OCI-LY1 (cell line): ENCODE measurements at regions not wholly inside any gene's neighbourhood (a gene's known extent, or its start where the extent isn't known, plus 50 kb on each side); places are given as distances from the start of the nearest gene placed in this dataset.

Experiments used
- EZH2 ChIP-seq: fragments of 200-600 bp; sonication (generic), shearing (Covaris generic); IDR thresholded peaks from 2 replicates; pipeline ENCODE4 v1.8.0; 2017; ENCODE audit warnings: borderline replicate concordance, mixed run types, mild to moderate bottlenecking, antibody characterized with exemption, low read length, moderate library complexity, mixed read lengths
- TF ChIP-seq, protein P1 (sequence below): fragments of 200-600 bp; sonication (generic), shearing (Covaris generic); IDR thresholded peaks from 2 replicates; pipeline ENCODE4 v1.5.1; 2017; ENCODE audit warnings: mild to moderate bottlenecking, antibody characterized with exemption, low read length, moderate library complexity, mixed read lengths

DNA sequence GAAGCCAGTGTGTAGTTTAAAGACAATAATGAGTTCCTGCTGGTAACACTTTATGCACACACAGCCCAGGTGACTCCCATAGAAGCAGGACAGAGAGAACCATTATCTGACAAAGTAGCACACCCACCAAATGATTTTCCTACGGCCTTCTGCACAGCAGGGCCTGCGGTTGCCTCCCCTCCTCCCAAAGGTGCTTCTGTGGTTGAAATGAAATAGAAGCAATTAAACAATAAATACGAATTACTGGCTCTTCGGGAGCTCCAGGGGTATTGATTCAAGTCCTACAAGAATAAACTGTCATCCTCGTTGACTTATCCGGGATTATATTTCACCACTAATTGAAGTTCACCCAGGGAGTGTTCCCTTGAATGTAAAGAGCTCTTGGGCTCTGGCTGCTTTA is 172.1 kb downstream of the ACTR3B start:
- TF ChIP-seq, protein P1, sequence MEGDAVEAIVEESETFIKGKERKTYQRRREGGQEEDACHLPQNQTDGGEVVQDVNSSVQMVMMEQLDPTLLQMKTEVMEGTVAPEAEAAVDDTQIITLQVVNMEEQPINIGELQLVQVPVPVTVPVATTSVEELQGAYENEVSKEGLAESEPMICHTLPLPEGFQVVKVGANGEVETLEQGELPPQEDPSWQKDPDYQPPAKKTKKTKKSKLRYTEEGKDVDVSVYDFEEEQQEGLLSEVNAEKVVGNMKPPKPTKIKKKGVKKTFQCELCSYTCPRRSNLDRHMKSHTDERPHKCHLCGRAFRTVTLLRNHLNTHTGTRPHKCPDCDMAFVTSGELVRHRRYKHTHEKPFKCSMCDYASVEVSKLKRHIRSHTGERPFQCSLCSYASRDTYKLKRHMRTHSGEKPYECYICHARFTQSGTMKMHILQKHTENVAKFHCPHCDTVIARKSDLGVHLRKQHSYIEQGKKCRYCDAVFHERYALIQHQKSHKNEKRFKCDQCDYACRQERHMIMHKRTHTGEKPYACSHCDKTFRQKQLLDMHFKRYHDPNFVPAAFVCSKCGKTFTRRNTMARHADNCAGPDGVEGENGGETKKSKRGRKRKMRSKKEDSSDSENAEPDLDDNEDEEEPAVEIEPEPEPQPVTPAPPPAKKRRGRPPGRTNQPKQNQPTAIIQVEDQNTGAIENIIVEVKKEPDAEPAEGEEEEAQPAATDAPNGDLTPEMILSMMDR = no peak
- no peak for TF ChIP-seq EZH2
